Central memory CD8-positive, alpha-beta T cell (primary cell): ENCODE measurements at regions not wholly inside any gene's neighbourhood (a gene's known extent, or its start where the extent isn't known, plus 50 kb on each side); places are given as distances from the start of the nearest gene placed in this dataset.
A peak's percentile ranks its signal among the peaks of the same experiment; 100 is the strongest.
"Not testable (repeated sequence)": the region's sequence is repeated elsewhere in the genome, so short reads cannot be mapped to it uniquely, and the experiment has no call there.

Experiments
- ATAC-seq: fragments of 150-1000 bp; cut with Tn5 transposase; replicated peaks from 2 replicates; pipeline ENCODE4 v1.10.0; 2022; ENCODE audit warnings: mild to moderate bottlenecking, moderate FRiP score, moderate number of reproducible peaks; ENCODE audit not compliant: poor library complexity, severe bottlenecking; ENCODE audit errors: extremely low read depth
- DNase-seq, 2 donors: peaks; one replicate each; pipeline ENCODE4 v3.0.0; 2021; ENCODE audit warnings: low spot score in 2 of 2
- H3K27ac Mint-ChIP-seq: one replicate; pipeline ENCODE4 v1.8.0; 2022; ENCODE audit warnings: low read depth, mild to moderate bottlenecking, moderate library complexity, mixed read lengths
- H3K27me3 Mint-ChIP-seq: one replicate; pipeline ENCODE4 v1.8.0; 2022; ENCODE audit warnings: mixed read lengths
- H3K36me3 Mint-ChIP-seq: one replicate; pipeline ENCODE4 v1.8.0; 2022; ENCODE audit warnings: mild to moderate bottlenecking, moderate library complexity, mixed read lengths; ENCODE audit not compliant: insufficient read depth
- H3K4me1 Mint-ChIP-seq: one replicate; pipeline ENCODE4 v1.8.0; 2022; ENCODE audit warnings: mixed read lengths
- H3K4me3 Mint-ChIP-seq: one replicate; pipeline ENCODE4 v1.8.0; 2022; ENCODE audit warnings: mild to moderate bottlenecking, moderate library complexity, mixed read lengths
- H3K9me3 Mint-ChIP-seq: one replicate; pipeline ENCODE4 v1.8.0; 2022; ENCODE audit warnings: mixed read lengths

DNA sequence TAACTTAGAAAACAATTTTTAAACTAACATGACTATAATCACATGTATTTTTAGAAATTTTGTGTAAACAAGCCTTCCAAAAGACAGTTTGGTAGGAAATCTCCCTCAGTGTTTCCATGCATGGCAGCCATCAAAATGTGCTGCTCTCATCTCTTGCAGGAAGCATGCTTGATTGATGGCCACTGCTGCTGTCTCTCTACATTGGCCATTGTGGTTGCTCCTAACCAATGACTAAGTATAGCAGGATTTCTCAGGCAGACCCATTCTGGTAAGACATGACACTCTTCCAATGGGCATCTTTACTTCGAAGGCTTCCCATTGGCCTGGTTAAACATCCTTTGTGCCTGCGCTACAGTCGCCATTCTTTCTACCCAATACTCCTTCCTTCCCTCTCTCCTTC lies 78.9 kb upstream of the GUCY1A1 start:
- Mint-ChIP-seq H3K36me3 (no peaks in the 10 kb centered on the region), H3K27ac (no peak overlapping the region), H3K4me1 (peaks cover 8% of the 10 kb centered on the region), H3K9me3 (peaks cover 6% of the 10 kb centered on the region), H3K27me3 (no peaks in the 10 kb centered on the region), H3K4me3 (no peak overlapping the region)
- ATAC-seq (no peak), DNase-seq (no peak)

GRCh38 chr4:155582971-155583437 lies 83.6 kb upstream of the GUCY1A1 start:
- no peak for DNase-seq
- H3K4me1 Mint-ChIP-seq = peaks cover 8% of the 10 kb centered on the region
- no peak overlapping the region for H3K27ac Mint-ChIP-seq
- H3K4me3 Mint-ChIP-seq = no peak overlapping the region
- no peaks in the 10 kb centered on the region for H3K36me3 Mint-ChIP-seq
- H3K9me3 Mint-ChIP-seq = no peaks in the 10 kb centered on the region
- no peaks in the 10 kb centered on the region for H3K27me3 Mint-ChIP-seq
- peak; percentile 43 for ATAC-seq

DNA sequence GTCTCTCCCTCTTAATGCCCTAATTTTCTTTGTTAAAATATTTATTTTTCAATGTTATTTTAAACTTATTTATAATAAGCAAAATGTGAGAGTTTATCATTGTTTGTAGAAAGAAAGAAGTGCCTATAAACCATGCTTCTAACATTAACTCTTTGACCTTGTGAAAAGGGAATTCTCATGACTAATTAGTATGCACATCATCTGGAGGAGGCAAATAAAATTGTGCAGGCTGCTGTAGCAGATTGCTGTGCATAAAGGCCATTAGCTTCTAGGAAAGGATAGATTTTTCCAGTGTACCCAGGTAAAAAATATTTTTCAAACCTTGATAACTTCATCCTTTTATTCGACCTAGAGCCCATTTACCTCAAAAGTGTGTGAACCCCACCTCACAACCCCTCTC lies 84.6 kb upstream of the GUCY1A1 start:
- no peak for DNase-seq
- no peaks in the 10 kb centered on the region for H3K27me3 Mint-ChIP-seq
- peaks cover 8% of the 10 kb centered on the region for H3K4me1 Mint-ChIP-seq
- no peaks in the 10 kb centered on the region for H3K36me3 Mint-ChIP-seq
- no peak overlapping the region for H3K27ac Mint-ChIP-seq
- no peak overlapping the region for H3K4me3 Mint-ChIP-seq
- ATAC-seq = no peak
- no peaks in the 10 kb centered on the region for H3K9me3 Mint-ChIP-seq

- ATAC-seq (no peak), DNase-seq (no peak)
- H3K9me3 Mint-ChIP-seq = no peaks in the 10 kb centered on the region
Observed at GRCh38 chr4:155578726-155579370, 87.8 kb upstream of the GUCY1A1 start.

GRCh38 chr4:155578219-155578618 lies 88.4 kb upstream of the GUCY1A1 start:
- H3K4me3 Mint-ChIP-seq = no peak overlapping the region
- H3K9me3 Mint-ChIP-seq = no peaks in the 10 kb centered on the region
- H3K27ac Mint-ChIP-seq = no peak overlapping the region
- ATAC-seq (no peak), DNase-seq (no peak)
- H3K27me3 Mint-ChIP-seq = no peaks in the 10 kb centered on the region
- peaks cover 3% of the 10 kb centered on the region for H3K4me1 Mint-ChIP-seq
- H3K36me3 Mint-ChIP-seq = no peaks in the 10 kb centered on the region

More at GRCh38 chr4:155578726-155579370, 87.8 kb upstream of the GUCY1A1 start:
- Mint-ChIP-seq H3K27me3 (no peaks in the 10 kb centered on the region), H3K4me3 (no peak overlapping the region), H3K36me3 (no peaks in the 10 kb centered on the region), H3K27ac (no peak overlapping the region), H3K4me1 (peaks cover 8% of the 10 kb centered on the region)

GRCh38 chr4:155574329-155574728 lies 92.3 kb upstream of the GUCY1A1 start:
- H3K9me3 Mint-ChIP-seq, H3K4me1 Mint-ChIP-seq, H3K4me3 Mint-ChIP-seq, H3K27ac Mint-ChIP-seq, H3K36me3 Mint-ChIP-seq, DNase-seq, ATAC-seq, H3K27me3 Mint-ChIP-seq: not testable (repeated sequence)

DNA sequence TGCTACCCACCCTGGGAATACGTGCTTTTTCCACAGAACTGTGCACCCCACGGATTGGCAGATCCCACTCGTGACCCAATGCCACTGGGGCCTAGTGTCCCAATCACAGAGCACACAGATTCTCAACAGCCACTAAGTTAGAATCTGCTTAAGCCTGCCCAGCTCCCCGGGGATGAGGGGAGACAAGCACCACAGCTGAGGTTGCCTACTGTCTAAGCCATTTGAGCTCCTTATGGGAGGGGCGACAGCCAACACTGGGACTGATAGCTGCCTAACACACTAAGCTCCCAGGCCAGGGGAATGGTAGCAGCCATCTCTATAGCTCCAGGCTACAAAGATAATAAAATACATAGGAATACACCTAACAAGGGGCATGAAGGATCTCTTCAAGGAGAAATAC lies 93.5 kb upstream of the GUCY1A1 start:
- Mint-ChIP-seq H3K27me3 (no peaks in the 10 kb centered on the region), H3K4me3 (no peak overlapping the region), H3K9me3 (peaks cover 6% of the 10 kb centered on the region), H3K4me1 (no peaks in the 10 kb centered on the region), H3K36me3 (no peaks in the 10 kb centered on the region), H3K27ac (no peak overlapping the region)
- DNase-seq = no peak
- ATAC-seq = no peak

GRCh38 chr4:155572106-155572703 lies 94.4 kb upstream of the GUCY1A1 start:
- Mint-ChIP-seq H3K27me3 (no peaks in the 10 kb centered on the region), H3K27ac (no peak overlapping the region), H3K9me3 (peaks cover 6% of the 10 kb centered on the region), H3K36me3 (no peaks in the 10 kb centered on the region), H3K4me3 (no peak overlapping the region), H3K4me1 (no peaks in the 10 kb centered on the region)
- ATAC-seq (no peak), DNase-seq (no peak)

DNA sequence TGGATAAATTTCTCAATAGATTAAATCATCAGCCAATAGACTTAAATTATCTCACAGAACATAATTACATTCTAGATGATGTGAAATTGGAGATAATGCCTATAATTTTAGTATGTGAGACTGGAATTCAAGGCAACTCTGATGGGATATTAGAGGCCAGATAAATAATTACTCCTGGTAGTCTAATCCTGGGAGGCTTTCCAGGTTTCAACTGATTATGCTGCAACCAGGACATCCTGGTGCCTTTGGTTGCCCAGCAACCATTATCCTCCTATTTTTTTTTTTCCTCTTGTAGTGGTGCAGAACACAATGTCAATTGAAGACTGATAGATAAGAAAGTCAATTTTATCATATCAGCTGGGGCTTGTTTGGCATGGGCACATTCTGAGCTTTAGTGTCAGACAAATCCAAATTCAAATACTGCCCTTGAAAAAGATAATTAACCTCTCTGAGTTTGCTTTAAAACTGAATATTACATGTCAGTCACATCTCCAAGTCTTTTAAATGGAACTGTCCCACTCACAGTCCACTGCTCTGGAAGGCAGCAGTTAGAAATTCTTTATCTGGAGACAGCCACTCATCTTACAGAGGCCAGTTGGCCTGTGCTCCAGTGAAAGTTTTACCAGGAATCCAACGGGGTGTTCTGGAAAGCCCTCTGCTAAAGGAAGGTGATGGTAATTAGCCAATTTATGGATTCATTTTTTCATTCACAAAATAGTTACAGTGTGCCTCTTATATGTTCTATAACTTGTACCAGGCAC lies 95.3 kb upstream of the GUCY1A1 start:
- H3K27ac Mint-ChIP-seq = no peak overlapping the region
- H3K4me1 Mint-ChIP-seq = no peaks in the 10 kb centered on the region
- no peak for ATAC-seq
- peaks cover 6% of the 10 kb centered on the region for H3K9me3 Mint-ChIP-seq
- no peaks in the 10 kb centered on the region for H3K36me3 Mint-ChIP-seq
- no peaks in the 10 kb centered on the region for H3K27me3 Mint-ChIP-seq
- no peak for DNase-seq
- no peak overlapping the region for H3K4me3 Mint-ChIP-seq

GRCh38 chr4:155570661-155571060 lies 96.0 kb upstream of the GUCY1A1 start:
- H3K27me3 Mint-ChIP-seq = no peaks in the 10 kb centered on the region
- no peak overlapping the region for H3K27ac Mint-ChIP-seq
- no peaks in the 10 kb centered on the region for H3K4me1 Mint-ChIP-seq
- no peaks in the 10 kb centered on the region for H3K36me3 Mint-ChIP-seq
- DNase-seq (no peak), ATAC-seq (no peak)
- peaks cover 6% of the 10 kb centered on the region for H3K9me3 Mint-ChIP-seq
- no peak overlapping the region for H3K4me3 Mint-ChIP-seq

DNA sequence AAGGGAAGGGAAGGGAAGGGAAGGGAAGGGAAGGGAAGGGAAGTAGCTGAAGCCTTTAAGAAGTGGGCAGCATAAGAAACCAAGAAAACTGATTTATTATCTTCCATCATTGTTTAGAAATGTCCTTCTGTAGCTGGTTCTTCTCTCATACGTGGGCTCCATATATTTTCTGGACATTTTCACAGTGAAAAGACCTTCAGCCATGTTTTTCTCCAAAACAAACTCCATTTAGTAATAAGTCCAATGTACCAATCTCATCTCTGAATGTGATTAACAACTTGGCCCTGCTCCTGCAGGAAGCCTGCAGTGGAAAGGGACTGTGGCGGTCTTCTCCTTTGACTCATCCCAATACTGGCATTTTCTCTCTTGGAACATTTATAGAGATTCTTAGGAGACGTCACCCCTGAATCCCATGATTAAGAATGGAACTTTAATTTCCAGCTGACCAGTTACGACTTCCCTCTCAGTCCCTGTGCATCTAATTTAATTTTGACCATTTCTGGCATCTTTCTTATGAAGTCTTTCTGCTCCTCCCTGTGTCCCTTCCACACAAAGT lies 96.6 kb upstream of the GUCY1A1 start:
- no peaks in the 10 kb centered on the region for H3K36me3 Mint-ChIP-seq
- no peak overlapping the region for H3K4me3 Mint-ChIP-seq
- DNase-seq = no peak
- H3K4me1 Mint-ChIP-seq = no peaks in the 10 kb centered on the region
- H3K27me3 Mint-ChIP-seq = no peaks in the 10 kb centered on the region
- ATAC-seq = no peak
- no peak overlapping the region for H3K27ac Mint-ChIP-seq
- H3K9me3 Mint-ChIP-seq = peaks cover 6% of the 10 kb centered on the region

DNA sequence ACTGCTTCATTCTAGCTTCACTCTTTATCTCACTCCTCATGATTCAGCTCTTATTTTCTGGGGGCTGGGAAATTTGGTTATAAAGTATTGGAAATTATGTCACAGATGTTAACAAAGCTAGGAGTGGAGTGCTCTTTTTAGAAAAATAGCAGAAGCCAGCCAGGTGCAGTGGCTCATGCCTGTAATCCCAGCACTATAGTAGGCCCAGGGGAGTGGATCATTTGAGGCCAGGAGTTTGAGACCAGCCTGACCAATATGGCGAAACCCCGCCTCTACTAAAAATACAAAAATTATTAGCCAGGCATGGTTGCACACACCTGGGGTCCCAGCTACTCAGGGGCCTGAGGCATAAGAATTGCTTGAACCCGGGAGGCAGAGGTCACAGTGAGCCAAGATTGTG lies 97.2 kb upstream of the GUCY1A1 start:
- peaks cover 6% of the 10 kb centered on the region for H3K9me3 Mint-ChIP-seq
- H3K27me3 Mint-ChIP-seq = no peaks in the 10 kb centered on the region
- no peaks in the 10 kb centered on the region for H3K36me3 Mint-ChIP-seq
- DNase-seq (no peak), ATAC-seq (no peak)
- no peaks in the 10 kb centered on the region for H3K4me1 Mint-ChIP-seq
- H3K27ac Mint-ChIP-seq = no peak overlapping the region
- no peak overlapping the region for H3K4me3 Mint-ChIP-seq
